GM12878 (cell line): ENCODE measurements at regions not wholly inside any gene's neighbourhood (a gene's known extent, or its start where the extent isn't known, plus 50 kb on each side); places are given as distances from the start of the nearest gene placed in this dataset.

Source experiments
- BACH1 ChIP-seq: fragments of 450-650 bp; IDR thresholded peaks from 2 replicates; pipeline ENCODE4 v1.6.1; 2017; ENCODE audit warnings: mild to moderate bottlenecking, borderline replicate concordance
- BCL11A ChIP-seq: IDR thresholded peaks from 2 replicates; pipeline ENCODE4 v1.6.1; 2011; ENCODE audit warnings: low read depth, low read length
- CHD1 ChIP-seq: IDR thresholded peaks from 2 replicates; pipeline ENCODE4 v1.6.1; 2012; ENCODE audit warnings: low read depth, low read length, improper control_type of control experiment
- EED ChIP-seq: sonication (generic); IDR thresholded peaks from 2 replicates; pipeline ENCODE4 v1.6.1; 2016; ENCODE audit warnings: antibody characterized with exemption, low read depth
- NR2F1 ChIP-seq: fragments of 450-650 bp; conservative IDR thresholded peaks from 2 replicates; pipeline ENCODE4 v1.6.1; 2017; ENCODE audit warnings: mild to moderate bottlenecking
- NRF1 ChIP-seq: conservative IDR thresholded peaks from 2 replicates; pipeline ENCODE4 v1.6.1; 2011; ENCODE audit warnings: mild to moderate bottlenecking, low read depth, low read length, improper control_type of control experiment
- PML ChIP-seq: IDR thresholded peaks from 2 replicates; pipeline ENCODE4 v1.6.1; 2012; ENCODE audit warnings: low read length, inconsistent platforms
- RAD21 ChIP-seq: IDR thresholded peaks from 2 replicates; pipeline ENCODE4 v1.6.1; 2011; ENCODE audit warnings: mild to moderate bottlenecking, low read depth, low read length, moderate library complexity; ENCODE audit not compliant: insufficient read depth
- RB1 ChIP-seq: fragments of 450-650 bp; formaldehyde crosslinking; IDR thresholded peaks from 2 replicates; pipeline ENCODE4 v1.6.1; 2017; ENCODE audit warnings: mild to moderate bottlenecking, borderline replicate concordance
- RELA ChIP-seq: fragments of 450-650 bp; IDR thresholded peaks from 2 replicates; pipeline ENCODE4 v1.8.0; 2014; ENCODE audit warnings: borderline replicate concordance; ENCODE audit not compliant: partially characterized antibody
- TF ChIP-seq, protein P1 (sequence below): fragments of 450-650 bp; formaldehyde crosslinking; IDR thresholded peaks from 2 replicates; pipeline ENCODE4 v1.5.0; 2022; ENCODE audit warnings: mild to moderate bottlenecking, missing genetic modification characterization
- TF ChIP-seq, protein P2 (sequence below): fragments of 450-650 bp; IDR thresholded peaks from 2 replicates; pipeline ENCODE4 v1.6.1; 2017; ENCODE audit warnings: antibody characterized with exemption, mild to moderate bottlenecking, moderate library complexity

DNA sequence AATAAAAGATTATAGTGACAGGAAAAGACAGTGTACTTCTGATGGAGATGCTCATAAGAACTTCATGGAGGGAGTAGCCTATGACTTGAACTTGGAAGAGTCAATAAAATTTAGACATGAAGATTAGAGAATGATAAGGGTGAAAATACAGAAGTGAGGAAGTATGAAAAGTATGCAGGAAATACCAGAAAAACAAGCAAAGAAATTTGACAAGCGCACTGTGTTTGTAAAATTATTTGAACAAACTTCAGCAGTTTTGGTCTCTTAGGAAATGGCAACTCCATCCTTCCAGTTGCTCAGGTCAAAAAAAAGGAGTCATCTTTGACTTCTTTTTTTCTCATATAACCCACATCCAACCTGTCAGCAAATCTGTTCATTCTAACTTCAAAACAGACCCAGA, 864.0 kb upstream of the ZEB2 start (continued):
- TF ChIP-seq NR2F1, result no peak
- no peak for TF ChIP-seq BCL11A
- no peak for TF ChIP-seq EED
- TF ChIP-seq RB1, result no peak
- no peak for TF ChIP-seq BACH1
- no peak for TF ChIP-seq CHD1
- TF ChIP-seq RELA, result no peak
- TF ChIP-seq NRF1, result no peak
- TF ChIP-seq, protein P1, sequence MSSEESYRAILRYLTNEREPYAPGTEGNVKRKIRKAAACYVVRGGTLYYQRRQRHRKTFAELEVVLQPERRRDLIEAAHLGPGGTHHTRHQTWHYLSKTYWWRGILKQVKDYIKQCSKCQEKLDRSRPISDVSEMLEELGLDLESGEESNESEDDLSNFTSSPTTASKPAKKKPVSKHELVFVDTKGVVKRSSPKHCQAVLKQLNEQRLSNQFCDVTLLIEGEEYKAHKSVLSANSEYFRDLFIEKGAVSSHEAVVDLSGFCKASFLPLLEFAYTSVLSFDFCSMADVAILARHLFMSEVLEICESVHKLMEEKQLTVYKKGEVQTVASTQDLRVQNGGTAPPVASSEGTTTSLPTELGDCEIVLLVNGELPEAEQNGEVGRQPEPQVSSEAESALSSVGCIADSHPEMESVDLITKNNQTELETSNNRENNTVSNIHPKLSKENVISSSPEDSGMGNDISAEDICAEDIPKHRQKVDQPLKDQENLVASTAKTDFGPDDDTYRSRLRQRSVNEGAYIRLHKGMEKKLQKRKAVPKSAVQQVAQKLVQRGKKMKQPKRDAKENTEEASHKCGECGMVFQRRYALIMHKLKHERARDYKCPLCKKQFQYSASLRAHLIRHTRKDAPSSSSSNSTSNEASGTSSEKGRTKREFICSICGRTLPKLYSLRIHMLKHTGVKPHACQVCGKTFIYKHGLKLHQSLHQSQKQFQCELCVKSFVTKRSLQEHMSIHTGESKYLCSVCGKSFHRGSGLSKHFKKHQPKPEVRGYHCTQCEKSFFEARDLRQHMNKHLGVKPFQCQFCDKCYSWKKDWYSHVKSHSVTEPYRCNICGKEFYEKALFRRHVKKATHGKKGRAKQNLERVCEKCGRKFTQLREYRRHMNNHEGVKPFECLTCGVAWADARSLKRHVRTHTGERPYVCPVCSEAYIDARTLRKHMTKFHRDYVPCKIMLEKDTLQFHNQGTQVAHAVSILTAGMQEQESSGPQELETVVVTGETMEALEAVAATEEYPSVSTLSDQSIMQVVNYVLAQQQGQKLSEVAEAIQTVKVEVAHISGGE (CRISPR knock-in tag), result no peak
- TF ChIP-seq RAD21, result no peak
- TF ChIP-seq, protein P2, sequence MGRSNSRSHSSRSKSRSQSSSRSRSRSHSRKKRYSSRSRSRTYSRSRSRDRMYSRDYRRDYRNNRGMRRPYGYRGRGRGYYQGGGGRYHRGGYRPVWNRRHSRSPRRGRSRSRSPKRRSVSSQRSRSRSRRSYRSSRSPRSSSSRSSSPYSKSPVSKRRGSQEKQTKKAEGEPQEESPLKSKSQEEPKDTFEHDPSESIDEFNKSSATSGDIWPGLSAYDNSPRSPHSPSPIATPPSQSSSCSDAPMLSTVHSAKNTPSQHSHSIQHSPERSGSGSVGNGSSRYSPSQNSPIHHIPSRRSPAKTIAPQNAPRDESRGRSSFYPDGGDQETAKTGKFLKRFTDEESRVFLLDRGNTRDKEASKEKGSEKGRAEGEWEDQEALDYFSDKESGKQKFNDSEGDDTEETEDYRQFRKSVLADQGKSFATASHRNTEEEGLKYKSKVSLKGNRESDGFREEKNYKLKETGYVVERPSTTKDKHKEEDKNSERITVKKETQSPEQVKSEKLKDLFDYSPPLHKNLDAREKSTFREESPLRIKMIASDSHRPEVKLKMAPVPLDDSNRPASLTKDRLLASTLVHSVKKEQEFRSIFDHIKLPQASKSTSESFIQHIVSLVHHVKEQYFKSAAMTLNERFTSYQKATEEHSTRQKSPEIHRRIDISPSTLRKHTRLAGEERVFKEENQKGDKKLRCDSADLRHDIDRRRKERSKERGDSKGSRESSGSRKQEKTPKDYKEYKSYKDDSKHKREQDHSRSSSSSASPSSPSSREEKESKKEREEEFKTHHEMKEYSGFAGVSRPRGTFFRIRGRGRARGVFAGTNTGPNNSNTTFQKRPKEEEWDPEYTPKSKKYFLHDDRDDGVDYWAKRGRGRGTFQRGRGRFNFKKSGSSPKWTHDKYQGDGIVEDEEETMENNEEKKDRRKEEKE, result no peak
- TF ChIP-seq PML, result no peak
